NCI-H2196 treated with DMSO at 0.1 percent for 48 hours (cell line): ENCODE measurements at regions not wholly inside any gene's neighbourhood (a gene's known extent, or its start where the extent isn't known, plus 50 kb on each side); places are given as distances from the start of the nearest gene placed in this dataset.
"Not testable (repeated sequence)": the region's sequence is repeated elsewhere in the genome, so short reads cannot be mapped to it uniquely, and the experiment has no call there.

ENCODE experiments used
- DNase-seq: peaks from one replicate; lab custom pipeline; 2025; ENCODE audit not compliant: unreplicated experiment; lab: John Stamatoyannopoulos, UW

GRCh38 chr12:19624491-19624890, 185.2 kb downstream of the AEBP2 start:
- no peak for DNase-seq

- DNase-seq = not testable (repeated sequence)
Observed at GRCh38 chr12:19625551-19625950, 186.3 kb downstream of the AEBP2 start.

- DNase-seq = no peak
Observed at GRCh38 chr12:19627719-19628118, 188.4 kb downstream of the AEBP2 start.

GRCh38 chr12:19630536-19630935, 191.2 kb downstream of the AEBP2 start:
- DNase-seq = no peak

- no peak for DNase-seq
Observed at GRCh38 chr12:19633194-19633593, 193.9 kb downstream of the AEBP2 start.

GRCh38 chr12:19633641-19634040, 194.3 kb downstream of the AEBP2 start:
- no peak for DNase-seq

- DNase-seq = peak; percentile 94
Observed at GRCh38 chr12:19639781-19640415, 200.6 kb downstream of the AEBP2 start.

- DNase-seq = no peak
Observed at GRCh38 chr12:19641235-19642080, 202.2 kb downstream of the AEBP2 start.

GRCh38 chr12:19642345-19642744, 203.1 kb downstream of the AEBP2 start:
- no peak for DNase-seq

- DNase-seq = peak; percentile 69
Observed at GRCh38 chr12:19643635-19644034, 204.3 kb downstream of the AEBP2 start.

GRCh38 chr12:19644571-19644970, 205.3 kb downstream of the AEBP2 start:
- no peak for DNase-seq

- DNase-seq = no peak
Observed at GRCh38 chr12:19645823-19646222, 206.5 kb downstream of the AEBP2 start.

GRCh38 chr12:19646599-19646998, 207.3 kb downstream of the AEBP2 start:
- no peak for DNase-seq

GRCh38 chr12:19647806-19648556, 208.7 kb downstream of the AEBP2 start:
- DNase-seq = no peak

GRCh38 chr12:19648591-19648990, 209.3 kb downstream of the AEBP2 start:
- DNase-seq = no peak

- DNase-seq = no peak
Observed at GRCh38 chr12:19652386-19652785, 213.1 kb downstream of the AEBP2 start.

GRCh38 chr12:19654650-19655376, 215.5 kb downstream of the AEBP2 start:
- DNase-seq = no peak

- DNase-seq = no peak
Observed at GRCh38 chr12:19657118-19657731, 217.9 kb downstream of the AEBP2 start.

GRCh38 chr12:19657732-19658130, 218.4 kb downstream of the AEBP2 start:
- no peak for DNase-seq

GRCh38 chr12:19659086-19659485, 219.8 kb downstream of the AEBP2 start:
- no peak for DNase-seq

GRCh38 chr12:19659501-19659900, 220.2 kb downstream of the AEBP2 start:
- DNase-seq = no peak
